ENCODE measurements at regions not wholly inside any gene's neighbourhood (a gene's known extent, or its start where the extent isn't known, plus 50 kb on each side); places are given as distances from the start of the nearest gene placed in this dataset.
"Not testable (repeated sequence)": the region's sequence is repeated elsewhere in the genome, so short reads cannot be mapped to it uniquely, and the experiment has no call there.

- ChIA-PET CTCF (no interaction called here), POLR2A (no interaction called here)
Observed at GRCh38 chr3:98644168-98644567, 50.8 kb upstream of the CPOX start.

- ChIA-PET CTCF (interaction anchor here (1.2 kb wide), 1 partner anchor 48 kb away, joined by 3 read pairs; no protein-coding TSS in a partner anchor), POLR2A (no interaction called here)
Observed at GRCh38 chr3:98645039-98645438, 51.6 kb upstream of the CPOX start.

GRCh38 chr3:98646680-98647079 is 53.3 kb upstream of the CPOX start:
- CTCF ChIA-PET: interaction anchor here (0.6 kb wide), 1 partner anchor 276 kb away, joined by 4 read pairs; no protein-coding TSS in a partner anchor
- POLR2A ChIA-PET: no interaction called here

- ChIA-PET POLR2A (no interaction called here), CTCF (no interaction called here)
Observed at GRCh38 chr3:98647197-98647596, 53.8 kb upstream of the CPOX start.

- POLR2A ChIA-PET: no interaction called here
- CTCF ChIA-PET: no interaction called here
Observed at GRCh38 chr3:98650971-98651779, 57.8 kb upstream of the CPOX start.

GRCh38 chr3:98651780-98652077 is 58.3 kb upstream of the CPOX start:
- ChIA-PET CTCF (no interaction called here), POLR2A (no interaction called here)

GRCh38 chr3:98655666-98656065 is 62.3 kb upstream of the CPOX start:
- ChIA-PET CTCF (no interaction called here), POLR2A (no interaction called here)

- ChIA-PET CTCF (no interaction called here), POLR2A (no interaction called here)
Observed at GRCh38 chr3:98657457-98657856, 64.0 kb upstream of the CPOX start.

GRCh38 chr3:98662699-98663098 is 69.3 kb upstream of the CPOX start:
- POLR2A ChIA-PET: no interaction called here
- CTCF ChIA-PET: interaction anchor here (0.8 kb wide), 1 partner anchor 62 kb away, joined by 3 read pairs; no protein-coding TSS in a partner anchor

- ChIA-PET CTCF (no interaction called here), POLR2A (no interaction called here)
Observed at GRCh38 chr3:98670020-98670419, 76.6 kb upstream of the CPOX start.

GRCh38 chr3:98679986-98680385 is 83.2 kb upstream of the ST3GAL6 start:
- CTCF ChIA-PET: no interaction called here

GRCh38 chr3:98680723-98681122 is 82.4 kb upstream of the ST3GAL6 start:
- CTCF ChIA-PET: no interaction called here
- POLR2A ChIA-PET: no interaction called here

More at GRCh38 chr3:98679986-98680385, 83.2 kb upstream of the ST3GAL6 start:
- POLR2A ChIA-PET: no interaction called here

- ChIA-PET CTCF (no interaction called here), POLR2A (no interaction called here)
Observed at GRCh38 chr3:98681486-98681885, 81.7 kb upstream of the ST3GAL6 start.

- CTCF ChIA-PET, POLR2A ChIA-PET: not testable (repeated sequence)
Observed at GRCh38 chr3:98682391-98682790, 80.7 kb upstream of the ST3GAL6 start.

- POLR2A ChIA-PET: no interaction called here
- CTCF ChIA-PET: no interaction called here
Observed at GRCh38 chr3:98688363-98688762, 74.8 kb upstream of the ST3GAL6 start.

GRCh38 chr3:98690876-98691275 is 72.3 kb upstream of the ST3GAL6 start:
- CTCF ChIA-PET: no interaction called here
- POLR2A ChIA-PET: no interaction called here

- POLR2A ChIA-PET: no interaction called here
- CTCF ChIA-PET: no interaction called here
Observed at GRCh38 chr3:98691897-98692296, 71.2 kb upstream of the ST3GAL6 start.

- POLR2A ChIA-PET: no interaction called here
Observed at GRCh38 chr3:98692787-98693473, 70.2 kb upstream of the ST3GAL6 start.

GRCh38 chr3:98695796-98696195 is 67.3 kb upstream of the ST3GAL6 start:
- ChIA-PET CTCF (no interaction called here), POLR2A (no interaction called here)

More at GRCh38 chr3:98692787-98693473, 70.2 kb upstream of the ST3GAL6 start:
- CTCF ChIA-PET: no interaction called here

GRCh38 chr3:98696296-98696695 is 66.8 kb upstream of the ST3GAL6 start:
- CTCF ChIA-PET: not testable (repeated sequence)

GRCh38 chr3:98697225-98697624 is 65.9 kb upstream of the ST3GAL6 start:
- CTCF ChIA-PET: no interaction called here
- POLR2A ChIA-PET: no interaction called here

More at GRCh38 chr3:98696296-98696695, 66.8 kb upstream of the ST3GAL6 start:
- POLR2A ChIA-PET: not testable (repeated sequence)

GRCh38 chr3:98699132-98699531 is 64.0 kb upstream of the ST3GAL6 start:
- CTCF ChIA-PET: no interaction called here
- POLR2A ChIA-PET: no interaction called here
